ENCODE measurements at regions not wholly inside any gene's neighbourhood (a gene's known extent, or its start where the extent isn't known, plus 50 kb on each side); places are given as distances from the start of the nearest gene placed in this dataset.

DNA sequence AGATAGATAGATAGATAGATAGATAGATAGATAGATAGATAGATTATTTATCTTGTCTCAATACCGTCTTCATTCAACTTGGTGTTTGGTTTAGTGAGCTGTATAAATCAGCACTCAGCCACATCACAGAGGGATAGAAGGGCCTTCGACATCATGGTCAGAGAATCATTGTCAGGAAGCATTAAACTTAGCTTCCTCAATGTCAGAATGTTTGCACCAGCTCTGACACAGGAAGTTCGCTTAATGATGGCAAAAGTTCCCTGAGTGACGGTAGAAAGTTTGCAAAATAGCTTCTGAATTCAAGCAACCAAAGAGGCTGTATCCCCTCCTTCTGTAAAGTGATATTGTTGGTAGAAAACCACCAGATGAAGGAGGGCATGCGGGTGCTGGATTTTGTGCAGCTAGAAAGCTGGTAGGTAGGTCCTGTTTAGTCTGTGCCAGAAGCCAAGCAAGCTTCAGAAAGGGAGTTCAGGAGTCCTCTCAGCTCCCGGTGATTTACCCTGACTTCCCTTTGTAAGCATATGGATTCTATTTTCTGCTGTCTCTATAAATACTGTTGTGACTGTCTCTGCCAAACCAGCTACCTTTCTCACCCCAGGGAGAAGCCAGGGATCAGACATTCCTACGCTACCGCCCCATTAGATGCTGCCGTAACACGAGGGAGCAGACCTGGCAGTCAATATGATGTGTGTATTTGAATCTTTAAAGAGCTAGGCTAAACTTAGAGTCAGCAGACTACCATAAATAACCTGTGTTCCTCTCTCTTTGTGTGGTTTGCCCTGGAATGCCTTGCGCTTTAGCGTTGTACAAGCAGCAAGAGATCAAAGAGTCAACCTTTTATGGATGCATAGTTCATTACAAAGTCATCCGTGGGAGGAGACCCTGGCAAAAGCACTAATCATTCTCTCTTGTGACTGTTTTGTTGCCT is 200.5 kb upstream of the KIAA1217 start:
- Histone ChIP-seq H2AFZ (ENCODE audit: low read depth, low read length) (no peak overlapping the region), H3K27ac (ENCODE audit: low read length) (peak overlapping the region; percentile 37), H3K9me3 (ENCODE audit: low read length) (no peaks in the 10 kb centered on the region), H3K36me3 (ENCODE audit: insufficient read depth, low read length) (no peaks in the 10 kb centered on the region), H3K9me2 (ENCODE audit: insufficient read depth, low read length) (no peaks in the 10 kb centered on the region), H3K4me2 (ENCODE audit: low read length) (peak overlapping the region; percentile 54), H4K20me1 (ENCODE audit: insufficient read depth) (no peaks in the 10 kb centered on the region), H3K27me3 (ENCODE audit: insufficient read depth, low read depth, low read length) (no peaks in the 10 kb centered on the region), H3K4me3 (ENCODE audit: low read length) (peak overlapping the region; percentile 48), H3F3A (ENCODE audit: insufficient read depth, low read length, poor library complexity, severe bottlenecking) (no peaks in the 10 kb centered on the region), H3K79me2 (replicated peaks; ENCODE audit: insufficient read depth, low read length) (no peaks in the 10 kb centered on the region), H3K9ac (ENCODE audit: low read length) (no peak overlapping the region)
- no peak for TF ChIP-seq TAF1 (IDR thresholded peaks at IDR 0.05; ENCODE audit: low read depth)
- TF ChIP-seq POLR2AphosphoS5 (IDR thresholded peaks at IDR 0.05): peak; percentile 97
- TF ChIP-seq CTCF (IDR thresholded peaks at IDR 0.05; ENCODE audit: poor library complexity, severe bottlenecking): no peak
- peak; percentile 25 for TF ChIP-seq SMC3 (conservative IDR thresholded peaks at IDR 0.05; ENCODE audit: poor library complexity)
- TF ChIP-seq EP300 (conservative IDR thresholded peaks at IDR 0.05; ENCODE audit: poor library complexity, severe bottlenecking): peak; percentile 95
- TF ChIP-seq RAD21 (conservative IDR thresholded peaks at IDR 0.05): peak; percentile 16
- peak; percentile 82 for TF ChIP-seq REST (IDR thresholded peaks at IDR 0.05; ENCODE audit: borderline replicate concordance)
- TF ChIP-seq MXI1 (conservative IDR thresholded peaks at IDR 0.05; ENCODE audit: poor library complexity, severe bottlenecking): peak; percentile 43

- Histone ChIP-seq H3K27me3 (ENCODE audit: insufficient read depth, low read depth, low read length) (no peaks in the 10 kb centered on the region), H3F3A (ENCODE audit: insufficient read depth, low read length, poor library complexity, severe bottlenecking) (no peaks in the 10 kb centered on the region), H3K9ac (ENCODE audit: low read length) (no peak overlapping the region), H3K4me2 (ENCODE audit: low read length) (peak overlapping the region; percentile 54), H3K79me2 (replicated peaks; ENCODE audit: insufficient read depth, low read length) (no peaks in the 10 kb centered on the region), H3K9me2 (ENCODE audit: insufficient read depth, low read length) (no peaks in the 10 kb centered on the region), H3K27ac (ENCODE audit: low read length) (peak overlapping the region; percentile 37), H4K20me1 (ENCODE audit: insufficient read depth) (no peaks in the 10 kb centered on the region), H3K9me3 (ENCODE audit: low read length) (no peaks in the 10 kb centered on the region), H2AFZ (ENCODE audit: low read depth, low read length) (no peak overlapping the region), H3K36me3 (ENCODE audit: insufficient read depth, low read length) (no peaks in the 10 kb centered on the region), H3K4me3 (ENCODE audit: low read length) (peak overlapping the region; percentile 48)
- TF ChIP-seq POLR2AphosphoS5 (IDR thresholded peaks at IDR 0.05): no peak
- no peak for TF ChIP-seq EP300 (conservative IDR thresholded peaks at IDR 0.05; ENCODE audit: poor library complexity, severe bottlenecking)
- no peak for TF ChIP-seq CTCF (IDR thresholded peaks at IDR 0.05; ENCODE audit: poor library complexity, severe bottlenecking)
- no peak for TF ChIP-seq TAF1 (IDR thresholded peaks at IDR 0.05; ENCODE audit: low read depth)
- no peak for TF ChIP-seq EZH2 (IDR thresholded peaks at IDR 0.05; ENCODE audit: borderline replicate concordance, insufficient read depth, low read length, poor library complexity, severe bottlenecking)
- no peak for TF ChIP-seq MXI1 (conservative IDR thresholded peaks at IDR 0.05; ENCODE audit: poor library complexity, severe bottlenecking)
- TF ChIP-seq REST (IDR thresholded peaks at IDR 0.05; ENCODE audit: borderline replicate concordance): no peak
- no peak for TF ChIP-seq SMC3 (conservative IDR thresholded peaks at IDR 0.05; ENCODE audit: poor library complexity)
- TF ChIP-seq RAD21 (conservative IDR thresholded peaks at IDR 0.05): no peak
These were observed 199.8 kb upstream of the KIAA1217 start for GRCh38 chr10:24009115-24009514.

All from neural cell (in vitro differentiated cells).